Gastroesophageal sphincter (tissue), 4 donors: ENCODE measurements at regions not wholly inside any gene's neighbourhood (a gene's known extent, or its start where the extent isn't known, plus 50 kb on each side); places are given as distances from the start of the nearest gene placed in this dataset.

ENCODE experiments used
- ATAC-seq: fragments of 150-250 bp; one replicate; pipeline ENCODE4 v1.9.1; 2016; ENCODE audit warnings: mild to moderate bottlenecking, moderate library complexity
- H3K27ac ChIP-seq, 4 donors: fragments of 200-600 bp; sonication (generic) in 3 of 4; 1 replicate in 3 of 4; 2 replicates in 1 of 4; pipeline ENCODE4 v1.5.1; 2016 to 2019
- H3K27me3 ChIP-seq: fragments of 200-600 bp; sonication (generic); one replicate; pipeline ENCODE4 v1.5.1; 2019
- H3K36me3 ChIP-seq, 2 donors: fragments of 200-600 bp; sonication (generic); one replicate each; pipeline ENCODE4 v1.5.1; 2019; ENCODE audit warnings: control low read depth in 1 of 2
- H3K4me1 ChIP-seq, 3 donors: fragments of 200-600 bp; sonication (generic); 1 replicate in 2 of 3; 2 replicates in 1 of 3; pipeline ENCODE4 v1.5.1; 2016 to 2019; ENCODE audit warnings: control low read depth in 2 of 3
- H3K4me3 ChIP-seq, 2 donors: fragments of 200-600 bp; sonication (generic); one replicate each; pipeline ENCODE4 v1.5.1; 2019; ENCODE audit warnings: mild to moderate bottlenecking in 1 of 2, moderate library complexity in 1 of 2
- H3K9me3 ChIP-seq, 3 donors: fragments of 200-600 bp; sonication (generic); one replicate each; pipeline ENCODE4 v1.5.1; 2017 to 2019; ENCODE audit warnings: control low read depth in 2 of 3
- CTCF ChIP-seq, 4 experiments: fragments of 200-600 bp in 2 of 4; fragments of 450-650 bp in 2 of 4; sonication (generic) in 1 of 4; IDR thresholded peaks; one replicate each; pipeline ENCODE4 v1.5.1; 2017 to 2019; ENCODE audit warnings: antibody characterized with exemption in 4 of 4, mild to moderate bottlenecking in 2 of 4, moderate library complexity in 2 of 4
- EP300 ChIP-seq: sonication (generic); formaldehyde crosslinking; IDR thresholded peaks from one replicate; pipeline ENCODE4 v1.6.1; 2017; ENCODE audit warnings: antibody characterized with exemption, mild to moderate bottlenecking
- POLR2A ChIP-seq, 2 donors: fragments of 450-650 bp; IDR thresholded peaks; one replicate each; pipeline ENCODE4 v1.6.1; 2017; ENCODE audit warnings: antibody characterized with exemption in 2 of 2, mild to moderate bottlenecking in 2 of 2, moderate library complexity in 1 of 2
- POLR2AphosphoS5 ChIP-seq: sonication (generic); formaldehyde crosslinking; IDR thresholded peaks from one replicate; pipeline ENCODE4 v1.6.1; 2017; ENCODE audit warnings: antibody characterized with exemption
- WGBS, 2 donors: methylation state at CpG; one replicate each; pipeline ENCODE4 v1.1.5; 2018; ENCODE audit warnings: low coverage in 1 of 2; 5-methylcytosine and 5-hydroxymethylcytosine counted together

GRCh38 chr4:179797738-179798137 lies 2355.5 kb upstream of the AGA start:
- H3K4me1 ChIP-seq: no peaks in the 10 kb centered on the region
- H3K9me3 ChIP-seq: no peaks in the 10 kb centered on the region
- TF ChIP-seq EP300 (no peak), POLR2AphosphoS5 (no peak), CTCF (IDR thresholded peaks at IDR 0.05) (no peak), POLR2A (IDR thresholded peaks at IDR 0.05) (no peak)
- ATAC-seq: no peak
- H3K4me3 ChIP-seq: no peak overlapping the region
- H3K27ac ChIP-seq: no peak overlapping the region
- H3K27me3 ChIP-seq: no peaks in the 10 kb centered on the region
- 44 to 84% methylated on average over 3 to 5 of the region's 5 CpGs for WGBS, 2 donors
- H3K36me3 ChIP-seq: no peaks in the 10 kb centered on the region

DNA sequence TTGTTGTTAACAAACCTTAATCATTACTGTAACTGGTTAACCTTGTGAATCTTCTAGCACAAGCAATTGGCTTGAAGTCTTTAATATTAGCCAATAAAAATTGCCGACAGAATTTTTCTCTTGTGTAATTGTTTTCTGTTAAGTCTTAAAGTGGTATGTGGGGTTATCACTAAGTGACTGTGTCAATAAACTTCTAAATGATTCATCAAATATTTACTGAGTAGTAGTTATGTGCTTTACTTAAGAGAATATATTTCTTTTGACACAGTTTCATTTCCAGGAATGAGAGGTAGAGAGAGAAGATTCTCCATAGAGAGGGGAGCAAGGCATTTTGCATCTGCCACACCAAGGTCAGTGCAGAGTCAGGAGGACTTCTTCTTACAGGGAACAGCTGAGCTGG lies 2361.6 kb upstream of the AGA start:
- Histone ChIP-seq H3K9me3 (no peaks in the 10 kb centered on the region), H3K27me3 (no peaks in the 10 kb centered on the region), H3K4me1 (no peaks in the 10 kb centered on the region), H3K27ac (no peak overlapping the region), H3K4me3 (no peak overlapping the region), H3K36me3 (no peaks in the 10 kb centered on the region)
- TF ChIP-seq POLR2A (IDR thresholded peaks at IDR 0.05): no peak
- TF ChIP-seq EP300: no peak
- TF ChIP-seq CTCF (IDR thresholded peaks at IDR 0.05): no peak
- no peak for TF ChIP-seq POLR2AphosphoS5
- ATAC-seq: no peak
- WGBS, 2 donors: 58 to 60% methylated on average over 1 of the region's 1 CpG

- H3K4me3 ChIP-seq: no peak overlapping the region
- TF ChIP-seq POLR2A (IDR thresholded peaks at IDR 0.05): no peak
- no peak for TF ChIP-seq CTCF (IDR thresholded peaks at IDR 0.05)
- TF ChIP-seq EP300: no peak
- no peak for TF ChIP-seq POLR2AphosphoS5
- WGBS, 2 donors: 100% methylated on average over 1 of the region's 1 CpG; no CpG with 5 or more reads in 1 of the 2 donors
- H3K9me3 ChIP-seq: no peaks in the 10 kb centered on the region
- no peak overlapping the region for H3K27ac ChIP-seq
- no peaks in the 10 kb centered on the region for H3K27me3 ChIP-seq
- no peaks in the 10 kb centered on the region for H3K4me1 ChIP-seq
- ATAC-seq: no peak
- no peaks in the 10 kb centered on the region for H3K36me3 ChIP-seq
These were observed 2362.2 kb upstream of the AGA start for GRCh38 chr4:179804440-179804839.

- WGBS, 2 donors: 64 to 66% methylated on average over 6 to 8 of the region's 8 CpGs
- Histone ChIP-seq H3K4me3 (no peak overlapping the region), H3K36me3 (no peaks in the 10 kb centered on the region), H3K9me3 (peaks cover 0 to 7% (median 0%) of the 10 kb centered on the region in 3 donors), H3K4me1 (no peaks in the 10 kb centered on the region), H3K27ac (no peak overlapping the region), H3K27me3 (no peaks in the 10 kb centered on the region)
- no peak for ATAC-seq
- TF ChIP-seq EP300 (no peak), CTCF (IDR thresholded peaks at IDR 0.05) (no peak), POLR2AphosphoS5 (no peak), POLR2A (IDR thresholded peaks at IDR 0.05) (no peak)
These were observed 2375.1 kb upstream of the AGA start for GRCh38 chr4:179817317-179817716.

DNA sequence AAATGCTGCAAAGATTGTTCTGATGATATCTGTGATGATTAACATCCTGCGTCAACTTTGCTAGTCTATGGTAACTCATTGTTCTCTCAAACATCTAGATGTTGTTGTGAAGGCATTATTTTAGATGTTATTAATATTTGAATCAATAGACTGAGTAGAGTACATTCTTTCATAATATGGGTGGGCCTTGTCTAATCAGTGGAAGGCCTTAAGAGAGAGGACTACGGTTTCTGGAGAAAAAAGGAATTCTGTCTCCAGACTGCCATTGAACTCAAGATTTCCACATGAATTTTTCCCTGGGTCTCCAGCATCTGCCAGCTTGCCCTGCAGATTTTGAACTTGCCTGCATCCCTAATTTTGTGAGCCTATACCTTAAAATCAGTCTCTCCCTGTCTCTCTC lies 2381.1 kb upstream of the AGA start:
- no peaks in the 10 kb centered on the region for H3K27me3 ChIP-seq
- no peaks in the 10 kb centered on the region for H3K4me1 ChIP-seq
- H3K27ac ChIP-seq: no peak overlapping the region
- H3K9me3 ChIP-seq: peaks cover 0 to 6% (median 0%) of the 10 kb centered on the region in 3 donors
- no peak for ATAC-seq
- no peak overlapping the region for H3K4me3 ChIP-seq
- H3K36me3 ChIP-seq: no peaks in the 10 kb centered on the region
- TF ChIP-seq EP300 (no peak), POLR2A (IDR thresholded peaks at IDR 0.05) (no peak), CTCF (IDR thresholded peaks at IDR 0.05) (no peak)
- WGBS, 2 donors: 44 to 56% methylated on average over 2 of the region's 2 CpGs
